BLaER1 treated with 17β-estradiol and CSF1 and Interleukin-3, amounts not matched to agents 10 nM and 100 nM (cell line): ENCODE measurements at regions not wholly inside any gene's neighbourhood (a gene's known extent, or its start where the extent isn't known, plus 50 kb on each side); places are given as distances from the start of the nearest gene placed in this dataset.
"Not testable (repeated sequence)": the region's sequence is repeated elsewhere in the genome, so short reads cannot be mapped to it uniquely, and the experiment has no call there.

Experiments
- H3K27ac ChIP-seq, 11 experiments: shearing (Covaris generic); formaldehyde crosslinking; 2 replicates each; pipeline ENCODE4 v1.8.1; 2022
- H3K27me3 ChIP-seq, 11 experiments: shearing (Covaris generic); formaldehyde crosslinking; 2 replicates each; pipeline ENCODE4 v1.8.1; 2022
- H3K36me3 ChIP-seq, 11 experiments: shearing (Covaris generic); formaldehyde crosslinking; 2 replicates each; pipeline ENCODE4 v1.8.1; 2022
- H3K4me1 ChIP-seq, 10 experiments: shearing (Covaris generic); formaldehyde crosslinking; 2 replicates each; pipeline ENCODE4 v1.8.1; 2022
- H3K4me2 ChIP-seq, 11 experiments: shearing (Covaris generic); formaldehyde crosslinking; 2 replicates each; pipeline ENCODE4 v1.8.1; 2022
- H3K4me3 ChIP-seq, 10 experiments: shearing (Covaris generic); formaldehyde crosslinking; 2 replicates each; pipeline ENCODE4 v1.8.1; 2022
- H3K9ac ChIP-seq, 11 experiments: shearing (Covaris generic); formaldehyde crosslinking; 2 replicates each; pipeline ENCODE4 v1.8.1; 2022
- H3K9me3 ChIP-seq, 11 experiments: shearing (Covaris generic); formaldehyde crosslinking; replicated peaks in 1 of 11; 2 replicates each; pipeline ENCODE4 v1.8.1; 2022
- H4K20me1 ChIP-seq, 11 experiments: shearing (Covaris generic); formaldehyde crosslinking; 2 replicates each; pipeline ENCODE4 v1.8.1; 2022
- Cebpa-rat ChIP-seq, 11 experiments: shearing (Covaris generic); IDR thresholded peaks; 2 replicates each; pipeline ENCODE4 v1.8.1; 2022

- no peaks in the 10 kb centered on the region for H3K4me1 ChIP-seq
- peaks cover 22 to 88% (median 79%) of the 10 kb centered on the region in 11 experiments for H3K27me3 ChIP-seq
- no peaks in the 10 kb centered on the region for H3K36me3 ChIP-seq
Measured at GRCh38 chrX:122188751-122189150, 995.3 kb upstream of the GRIA3 start.

DNA sequence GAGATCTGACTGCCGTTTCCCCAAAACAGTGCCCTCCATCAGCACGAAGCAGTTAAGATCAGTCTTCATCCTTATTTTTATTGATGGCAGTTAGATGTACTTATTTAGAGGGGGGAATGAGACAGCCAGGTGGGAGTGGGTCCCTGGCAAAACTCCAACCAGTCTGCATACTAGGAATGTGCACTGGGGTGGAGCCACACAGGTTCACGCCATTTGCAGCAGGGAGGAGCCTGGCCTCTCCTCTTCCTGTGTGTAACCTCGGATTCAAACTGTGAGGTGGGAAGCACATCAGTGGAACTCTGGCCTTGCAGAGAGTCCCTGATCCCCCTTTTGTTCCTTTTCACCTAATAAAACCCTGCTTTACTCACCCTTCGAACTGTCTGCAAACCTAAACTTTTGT lies 987.7 kb upstream of the GRIA3 start:
- H3K4me3 ChIP-seq, result no peak overlapping the region
- H3K9me3 ChIP-seq, result peaks cover 0 to 19% (median 5%) of the 10 kb centered on the region in 11 experiments; a peak in 7 of 22 replicates
- no peak overlapping the region for H3K4me2 ChIP-seq
- TF ChIP-seq Cebpa-rat (IDR thresholded peaks at IDR 0.05), result no peak
- no peak overlapping the region for H3K9ac ChIP-seq
- no peaks in the 10 kb centered on the region for H3K36me3 ChIP-seq
- H4K20me1 ChIP-seq, result no peaks in the 10 kb centered on the region
- H3K4me1 ChIP-seq, result no peaks in the 10 kb centered on the region
- peaks cover 33 to 97% (median 87%) of the 10 kb centered on the region in 11 experiments for H3K27me3 ChIP-seq
- H3K27ac ChIP-seq, result no peak overlapping the region

More at GRCh38 chrX:122188751-122189150, 995.3 kb upstream of the GRIA3 start:
- Histone ChIP-seq H3K9ac (no peak overlapping the region), H3K9me3 (peaks cover 19 to 26% (median 22%) of the 10 kb centered on the region in 11 experiments), H3K4me3 (no peak overlapping the region), H3K27ac (no peak overlapping the region), H3K4me2 (no peak overlapping the region), H4K20me1 (no peaks in the 10 kb centered on the region)
- TF ChIP-seq Cebpa-rat (IDR thresholded peaks at IDR 0.05), result no peak

DNA sequence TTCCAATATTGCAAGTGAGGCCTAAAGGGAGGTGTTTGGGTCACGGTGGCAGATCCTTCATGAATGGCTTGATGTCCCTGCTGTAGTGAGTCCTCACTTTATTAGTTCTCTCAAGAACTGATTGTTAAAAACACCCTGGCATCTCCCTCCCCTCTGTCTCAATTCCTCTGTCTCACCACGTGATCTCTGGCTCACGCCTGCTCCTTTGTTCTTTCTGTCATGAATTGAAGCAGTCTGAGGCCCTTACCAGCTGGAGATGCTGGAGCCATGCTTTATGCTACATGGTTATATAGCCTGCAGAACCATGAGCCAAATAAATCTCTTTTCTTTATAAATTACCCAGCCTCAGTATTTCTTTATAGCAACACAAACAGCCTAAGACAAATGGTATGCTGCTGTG lies 980.7 kb upstream of the GRIA3 start:
- Histone ChIP-seq H3K27me3 (peaks cover 36 to 97% (median 86%) of the 10 kb centered on the region in 11 experiments), H3K4me1 (no peaks in the 10 kb centered on the region), H3K9me3 (peaks cover 0 to 8% (median 3%) of the 10 kb centered on the region in 11 experiments; a peak in 7 of 22 replicates), H4K20me1 (no peaks in the 10 kb centered on the region), H3K4me2 (no peak overlapping the region), H3K9ac (no peak overlapping the region), H3K4me3 (no peak overlapping the region), H3K36me3 (no peaks in the 10 kb centered on the region), H3K27ac (no peak overlapping the region)
- no peak for TF ChIP-seq Cebpa-rat (IDR thresholded peaks at IDR 0.05)

- Histone ChIP-seq H3K9me3 (peaks cover 0 to 8% (median 0%) of the 10 kb centered on the region in 11 experiments; a peak in 5 of 22 replicates), H4K20me1 (no peaks in the 10 kb centered on the region; a peak in 1 of 22 replicates), H3K4me3 (no peak overlapping the region), H3K36me3 (no peaks in the 10 kb centered on the region), H3K27ac (no peak overlapping the region), H3K4me2 (no peak overlapping the region), H3K4me1 (no peaks in the 10 kb centered on the region), H3K27me3 (peaks cover 53 to 99% (median 97%) of the 10 kb centered on the region in 11 experiments), H3K9ac (no peak overlapping the region)
- TF ChIP-seq Cebpa-rat (IDR thresholded peaks at IDR 0.05), result no peak
Measured at GRCh38 chrX:122218666-122219065, 965.4 kb upstream of the GRIA3 start.

DNA sequence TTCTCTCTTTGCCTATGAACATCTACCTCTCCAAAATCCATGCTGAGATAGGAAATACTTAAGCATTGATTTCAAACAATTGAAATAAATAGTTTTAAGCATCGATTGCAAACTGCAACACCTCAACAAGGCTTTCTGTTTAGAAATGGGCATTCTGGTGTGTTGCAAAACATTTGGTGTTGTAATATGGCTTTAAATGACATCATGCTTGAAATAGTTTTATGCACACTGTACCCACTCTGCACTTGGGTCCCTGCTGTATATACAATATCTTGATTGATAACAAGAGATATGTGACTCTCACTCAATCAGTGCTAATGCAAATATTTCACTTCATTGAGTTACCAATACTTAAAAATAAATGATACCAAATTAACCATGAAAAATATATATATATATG lies 964.9 kb upstream of the GRIA3 start:
- H3K4me1 ChIP-seq, result no peaks in the 10 kb centered on the region
- no peaks in the 10 kb centered on the region; a peak in 1 of 22 replicates for H4K20me1 ChIP-seq
- H3K9ac ChIP-seq, result no peak overlapping the region
- no peaks in the 10 kb centered on the region for H3K36me3 ChIP-seq
- no peak overlapping the region for H3K27ac ChIP-seq
- no peak overlapping the region for H3K4me2 ChIP-seq
- peaks cover 0 to 8% (median 0%) of the 10 kb centered on the region in 11 experiments; a peak in 5 of 22 replicates for H3K9me3 ChIP-seq
- H3K27me3 ChIP-seq, result peaks cover 52 to 97% (median 95%) of the 10 kb centered on the region in 11 experiments
- TF ChIP-seq Cebpa-rat (IDR thresholded peaks at IDR 0.05), result no peak
- no peak overlapping the region for H3K4me3 ChIP-seq

GRCh38 chrX:122219735-122220134 lies 964.3 kb upstream of the GRIA3 start:
- Histone ChIP-seq H3K9ac (no peak overlapping the region), H3K27me3 (peaks cover 49 to 98% (median 95%) of the 10 kb centered on the region in 11 experiments), H3K27ac (no peak overlapping the region), H3K9me3 (peaks cover 0 to 8% (median 0%) of the 10 kb centered on the region in 11 experiments; a peak in 5 of 22 replicates), H3K36me3 (no peaks in the 10 kb centered on the region), H3K4me1 (no peaks in the 10 kb centered on the region), H3K4me2 (no peak overlapping the region), H4K20me1 (no peaks in the 10 kb centered on the region; a peak in 1 of 22 replicates), H3K4me3 (no peak overlapping the region)
- no peak for TF ChIP-seq Cebpa-rat (IDR thresholded peaks at IDR 0.05)

- H3K4me3 ChIP-seq, result no peak overlapping the region
Measured at GRCh38 chrX:122220644-122221373, 963.3 kb upstream of the GRIA3 start.

GRCh38 chrX:122221810-122222209 lies 962.3 kb upstream of the GRIA3 start:
- H3K27me3 ChIP-seq, result peaks cover 40 to 84% (median 80%) of the 10 kb centered on the region in 11 experiments

More at GRCh38 chrX:122220644-122221373, 963.3 kb upstream of the GRIA3 start:
- no peaks in the 10 kb centered on the region for H3K4me1 ChIP-seq
- H4K20me1 ChIP-seq, result no peaks in the 10 kb centered on the region; a peak in 1 of 22 replicates
- no peak for TF ChIP-seq Cebpa-rat (IDR thresholded peaks at IDR 0.05)
- H3K36me3 ChIP-seq, result no peaks in the 10 kb centered on the region
- no peak overlapping the region for H3K4me2 ChIP-seq
- peaks cover 40 to 94% (median 90%) of the 10 kb centered on the region in 11 experiments for H3K27me3 ChIP-seq
- no peak overlapping the region for H3K27ac ChIP-seq
- peaks cover 0 to 8% (median 0%) of the 10 kb centered on the region in 11 experiments; a peak in 5 of 22 replicates for H3K9me3 ChIP-seq
- no peak overlapping the region for H3K9ac ChIP-seq

GRCh38 chrX:122224137-122224536 lies 959.9 kb upstream of the GRIA3 start:
- not testable (repeated sequence) for H3K9ac ChIP-seq, H3K4me2 ChIP-seq, H3K4me1 ChIP-seq, H3K27ac ChIP-seq, H3K4me3 ChIP-seq, H3K36me3 ChIP-seq, H3K9me3 ChIP-seq, H4K20me1 ChIP-seq
- H3K27me3 ChIP-seq, result peaks cover 36 to 76% (median 73%) of the 10 kb centered on the region in 11 experiments

More at GRCh38 chrX:122221810-122222209, 962.3 kb upstream of the GRIA3 start:
- H3K4me3 ChIP-seq, H4K20me1 ChIP-seq, H3K4me1 ChIP-seq, H3K27ac ChIP-seq, H3K36me3 ChIP-seq, H3K4me2 ChIP-seq, H3K9ac ChIP-seq, H3K9me3 ChIP-seq: not testable (repeated sequence)

GRCh38 chrX:122238801-122239200 lies 945.3 kb upstream of the GRIA3 start:
- peaks cover 0 to 22% (median 10%) of the 10 kb centered on the region in 11 experiments; a peak in 14 of 22 replicates for H3K9me3 ChIP-seq
- H3K36me3 ChIP-seq, result no peaks in the 10 kb centered on the region
- H3K4me2 ChIP-seq, result no peak overlapping the region
- peaks cover 20 to 66% (median 56%) of the 10 kb centered on the region in 11 experiments for H3K27me3 ChIP-seq
- no peak overlapping the region for H3K4me3 ChIP-seq
- H3K9ac ChIP-seq, result no peak overlapping the region
- no peak overlapping the region for H3K27ac ChIP-seq
- H4K20me1 ChIP-seq, result no peaks in the 10 kb centered on the region
- TF ChIP-seq Cebpa-rat (IDR thresholded peaks at IDR 0.05), result no peak
- H3K4me1 ChIP-seq, result no peaks in the 10 kb centered on the region
